Esophagus squamous epithelium (tissue), 5 donors: ENCODE measurements at regions not wholly inside any gene's neighbourhood (a gene's known extent, or its start where the extent isn't known, plus 50 kb on each side); places are given as distances from the start of the nearest gene placed in this dataset.

ENCODE experiments used
- DNase-seq: peaks from one replicate; lab custom pipeline; 2025; lab: John Stamatoyannopoulos, UW
- H3K27ac ChIP-seq, 4 donors: fragments of 200-600 bp; sonication (generic); one replicate each; pipeline ENCODE4 v1.5.1; 2016 to 2019; ENCODE audit warnings: mild to moderate bottlenecking in 1 of 4
- H3K27me3 ChIP-seq, 4 donors: fragments of 200-600 bp; sonication (generic); 1 replicate in 3 of 4; 2 replicates in 1 of 4; pipeline versions ENCODE4 v1.5.1 to v1.6.0; 2017 to 2021; ENCODE audit warnings: antibody characterized with exemption in 1 of 4
- H3K36me3 ChIP-seq, 3 donors: fragments of 200-600 bp; sonication (generic); one replicate each; pipeline ENCODE4 v1.5.1; 2016 to 2019
- H3K4me1 ChIP-seq, 3 donors: fragments of 200-600 bp; sonication (generic); one replicate each; pipeline ENCODE4 v1.5.1; 2017 to 2019
- H3K4me3 ChIP-seq, 4 donors: fragments of 200-600 bp; sonication (generic); 1 replicate in 3 of 4; 2 replicates in 1 of 4; pipeline ENCODE4 v1.5.1; 2016 to 2019; ENCODE audit warnings: mild to moderate bottlenecking in 2 of 4, moderate library complexity in 1 of 4
- H3K9me3 ChIP-seq, 3 donors: fragments of 200-600 bp; sonication (generic); one replicate each; pipeline ENCODE4 v1.5.1; 2016 to 2019
- CTCF ChIP-seq, 6 experiments: fragments of 450-650 bp in 4 of 6; fragments of 200-600 bp in 2 of 6; sonication (generic) in 2 of 6; IDR thresholded peaks; one replicate each; pipeline ENCODE4 v1.5.1; 2016 to 2019; ENCODE audit warnings: antibody characterized with exemption in 6 of 6, mild to moderate bottlenecking in 4 of 6, moderate library complexity in 4 of 6
- POLR2A ChIP-seq, 4 donors: fragments of 450-650 bp; IDR thresholded peaks; one replicate each; pipeline ENCODE4 v1.6.1; 2017; ENCODE audit warnings: antibody characterized with exemption in 4 of 4, mild to moderate bottlenecking in 4 of 4, moderate library complexity in 3 of 4
- WGBS, 2 donors: methylation state at CpG; one replicate each; pipeline ENCODE4 v1.1.5; 2018; 5-methylcytosine and 5-hydroxymethylcytosine counted together
- intact Hi-C: fragments of 100-400 bp; cut with DNase I; formaldehyde crosslinking; loops from one replicate; pipeline ENCODE4 v1.15.0; 2022
- donor health status: DM: yes; HTN: yes; CAD: no.

GRCh38 chr9:113659740-113660139, 196.2 kb downstream of the RGS3 start:
- TF ChIP-seq CTCF (IDR thresholded peaks at IDR 0.05) = no peak
- TF ChIP-seq POLR2A (IDR thresholded peaks at IDR 0.05) = no peak
- H3K4me1 ChIP-seq = peaks cover 0 to 24% (median 5%) of the 10 kb centered on the region in 3 donors
- DNase-seq = no peak
- no peaks in the 10 kb centered on the region for H3K9me3 ChIP-seq
- intact Hi-C loops = loop anchor here (10.0 kb wide), 1 partner anchor 345 kb away; no protein-coding TSS in a partner anchor
- peaks cover 0 to 48% (median 0%) of the 10 kb centered on the region in 4 donors for H3K27me3 ChIP-seq
- no peak overlapping the region for H3K4me3 ChIP-seq
- 56 to 60% methylated on average over 2 to 3 of the region's 3 CpGs for WGBS, 2 donors
- H3K27ac ChIP-seq = no peak overlapping the region
- H3K36me3 ChIP-seq = no peaks in the 10 kb centered on the region

GRCh38 chr9:113660196-113660595, 196.7 kb downstream of the RGS3 start:
- H3K27ac ChIP-seq = no peak overlapping the region
- H3K4me3 ChIP-seq = no peak overlapping the region
- H3K36me3 ChIP-seq = no peaks in the 10 kb centered on the region
- no peak for DNase-seq
- no peaks in the 10 kb centered on the region for H3K9me3 ChIP-seq
- 57 to 62% methylated on average over 9 of the region's 9 CpGs for WGBS, 2 donors
- peaks cover 0 to 20% (median under 1%) of the 10 kb centered on the region in 3 donors for H3K4me1 ChIP-seq
- peaks cover 0 to 48% (median 0%) of the 10 kb centered on the region in 4 donors for H3K27me3 ChIP-seq
- intact Hi-C loops = loop anchor here (10.0 kb wide), 1 partner anchor 345 kb away; no protein-coding TSS in a partner anchor
- TF ChIP-seq POLR2A (IDR thresholded peaks at IDR 0.05) (no peak), CTCF (IDR thresholded peaks at IDR 0.05) (no peak)

- WGBS, 2 donors = 89% methylated on average over 7 of the region's 7 CpGs
- intact Hi-C loops = loop anchor here (10.0 kb wide), 1 partner anchor 346 kb away; no protein-coding TSS in a partner anchor
Measured at GRCh38 chr9:113661074-113661473, 197.5 kb downstream of the RGS3 start.

GRCh38 chr9:113664181-113664875, 200.8 kb downstream of the RGS3 start:
- 67 to 77% methylated on average over 16 of the region's 16 CpGs for WGBS, 2 donors
- Histone ChIP-seq H3K36me3 (no peaks in the 10 kb centered on the region), H3K4me1 (no peaks in the 10 kb centered on the region), H3K27me3 (peaks cover 0 to 29% (median 0%) of the 10 kb centered on the region in 4 donors), H3K27ac (no peak overlapping the region), H3K4me3 (no peak overlapping the region), H3K9me3 (no peaks in the 10 kb centered on the region)
- intact Hi-C loops = loop anchor here (10.0 kb wide), 1 partner anchor 350 kb away; no protein-coding TSS in a partner anchor
- TF ChIP-seq CTCF (IDR thresholded peaks at IDR 0.05) (no peak), POLR2A (IDR thresholded peaks at IDR 0.05) (no peak)
- DNase-seq = no peak

More at GRCh38 chr9:113661074-113661473, 197.5 kb downstream of the RGS3 start:
- H3K9me3 ChIP-seq = no peaks in the 10 kb centered on the region
- TF ChIP-seq POLR2A (IDR thresholded peaks at IDR 0.05) (no peak), CTCF (IDR thresholded peaks at IDR 0.05) (no peak)
- no peak overlapping the region for H3K27ac ChIP-seq
- H3K4me1 ChIP-seq = peaks cover 0 to 11% (median 0%) of the 10 kb centered on the region in 3 donors
- no peaks in the 10 kb centered on the region for H3K36me3 ChIP-seq
- H3K4me3 ChIP-seq = no peak overlapping the region
- no peak for DNase-seq
- H3K27me3 ChIP-seq = peaks cover 0 to 48% (median 0%) of the 10 kb centered on the region in 4 donors

- TF ChIP-seq CTCF (IDR thresholded peaks at IDR 0.05) = no peak
- no peak for TF ChIP-seq POLR2A (IDR thresholded peaks at IDR 0.05)
- Histone ChIP-seq H3K27ac (no peak overlapping the region), H3K4me3 (no peak overlapping the region), H3K9me3 (no peaks in the 10 kb centered on the region), H3K4me1 (no peaks in the 10 kb centered on the region), H3K36me3 (no peaks in the 10 kb centered on the region), H3K27me3 (peaks cover 0 to 22% (median 0%) of the 10 kb centered on the region in 4 donors)
- no peak for DNase-seq
- intact Hi-C loops = loop anchor here (10.0 kb wide), 1 partner anchor 350 kb away; no protein-coding TSS in a partner anchor
- whole genome bisulfite sequencing, 2 donors = 82 to 100% methylated on average over 1 of the region's 1 CpG
Measured at GRCh38 chr9:113665064-113665463, 201.5 kb downstream of the RGS3 start.
